B cell (primary cell): ENCODE measurements at regions not wholly inside any gene's neighbourhood (a gene's known extent, or its start where the extent isn't known, plus 50 kb on each side); places are given as distances from the start of the nearest gene placed in this dataset.

Source experiments
- ATAC-seq: fragments of 200-7000 bp; cut with Tn5 transposase; one replicate; pipeline ENCODE4 v1.10.0; 2021; ENCODE audit warnings: low read depth, mild to moderate bottlenecking, moderate number of reproducible peaks, moderate library complexity
- CTCF ChIA-PET: fragments of 350-600 bp; sonication (Branson Sonifier 250); formaldehyde crosslinking; loops from one replicate; lab custom pipeline; 2021; ENCODE audit warnings: antibody characterized with exemption, inconsistent platforms; lab: Charles Lee
- POLR2A ChIA-PET: fragments of 350-600 bp; sonication (Branson Sonifier 250); formaldehyde crosslinking; loops from one replicate; lab custom pipeline; 2021; ENCODE audit warnings: antibody characterized with exemption; lab: Charles Lee
- DNase-seq: peaks from one replicate; pipeline ENCODE4 v3.0.0; 2013
- H2AFZ ChIP-seq: 2 replicates; pipeline ENCODE4 v1.6.1; 2012; ENCODE audit warnings: mild to moderate bottlenecking, low read depth, low read length; ENCODE audit not compliant: insufficient read depth, poor library complexity, severe bottlenecking
- H3K27ac ChIP-seq, 2 donors: 1 replicate in 1 of 2; 2 replicates in 1 of 2; pipeline ENCODE4 v1.5.1; 2012 to 2013; ENCODE audit warnings: low read length in 2 of 2, mild to moderate bottlenecking in 2 of 2, moderate library complexity in 1 of 2
- H3K27me3 ChIP-seq, 4 experiments: fragments of 200-600 bp in 1 of 4; sonication (generic) in 1 of 4; replicated peaks in 1 of 4; 1 replicate in 2 of 4; 2 replicates in 2 of 4; pipeline versions ENCODE4 v1.6.1 to v1.7.0; 2013 to 2016; ENCODE audit warnings: low read length in 3 of 4, mild to moderate bottlenecking in 2 of 4, mixed read lengths in 1 of 4, moderate library complexity in 1 of 4; ENCODE audit not compliant: insufficient read depth in 4 of 4, control insufficient read depth in 3 of 4; ENCODE audit errors: control extremely low read depth in 1 of 4
- H3K36me3 ChIP-seq, 2 experiments: replicated peaks in 1 of 2; 1 replicate in 1 of 2; 2 replicates in 1 of 2; pipeline versions ENCODE4 v1.6.1 to v1.7.1; 2013; ENCODE audit warnings: low read length in 1 of 2; ENCODE audit not compliant: insufficient read depth in 2 of 2, control insufficient read depth in 1 of 2; ENCODE audit errors: control extremely low read depth in 1 of 2, extremely low read depth in 1 of 2
- H3K4me1 ChIP-seq, 2 donors: fragments of 200-600 bp in 1 of 2; sonication (generic) in 1 of 2; 1 replicate in 1 of 2; 2 replicates in 1 of 2; pipeline versions ENCODE4 v1.5.1 to v1.6.1; 2013 to 2017; ENCODE audit warnings: low read length in 2 of 2; ENCODE audit not compliant: control insufficient read depth in 2 of 2, insufficient read depth in 2 of 2
- H3K4me2 ChIP-seq: replicated peaks from 2 replicates; pipeline ENCODE3; 2012; ENCODE audit warnings: mild to moderate bottlenecking, low read depth, low read length; ENCODE audit not compliant: poor library complexity, severe bottlenecking
- H3K4me3 ChIP-seq, 5 experiments: fragments of 200-600 bp in 1 of 5; sonication (generic) in 1 of 5; 1 replicate in 3 of 5; 2 replicates in 2 of 5; pipeline versions ENCODE4 v1.5.1 to v1.7.0; 2011 to 2016; ENCODE audit warnings: low read length in 4 of 5, mild to moderate bottlenecking in 4 of 5, low read depth in 2 of 5, control low read depth in 1 of 5, moderate library complexity in 1 of 5; ENCODE audit not compliant: insufficient read depth in 1 of 5; ENCODE audit errors: control extremely low read depth in 1 of 5, extremely low read depth in 1 of 5
- H3K79me2 ChIP-seq: fragments of 200-600 bp; sonication (generic); one replicate; pipeline ENCODE4 v1.6.0; 2016; ENCODE audit warnings: low read length; ENCODE audit not compliant: control insufficient read depth, insufficient read depth
- H3K9ac ChIP-seq: fragments of 200-600 bp; sonication (generic); 2 replicates; pipeline ENCODE4 v1.6.1; 2017; ENCODE audit warnings: mild to moderate bottlenecking, low read length, moderate library complexity
- H3K9me3 ChIP-seq, 3 donors: one replicate each; pipeline versions ENCODE4 v1.6.1 to v1.7.1; 2013; ENCODE audit warnings: low read length in 2 of 3; ENCODE audit not compliant: control insufficient read depth in 2 of 3, insufficient read depth in 1 of 3; ENCODE audit errors: control extremely low read depth in 1 of 3
- H4K20me1 ChIP-seq: 2 replicates; pipeline ENCODE4 v1.6.0; 2012; ENCODE audit warnings: mild to moderate bottlenecking, low read length; ENCODE audit not compliant: insufficient read depth, control insufficient read depth, poor library complexity, severe bottlenecking
- H3K27ac Mint-ChIP-seq: one replicate; pipeline ENCODE4 v1.8.0; 2021; ENCODE audit warnings: mixed read lengths
- H3K27me3 Mint-ChIP-seq: one replicate; pipeline ENCODE4 v1.8.0; 2021; ENCODE audit warnings: mixed read lengths
- H3K4me1 Mint-ChIP-seq: one replicate; pipeline ENCODE4 v1.8.0; 2021; ENCODE audit warnings: mixed read lengths
- H3K4me3 Mint-ChIP-seq: one replicate; pipeline ENCODE4 v1.8.0; 2021; ENCODE audit warnings: mixed read lengths
- H3K9me3 Mint-ChIP-seq: one replicate; pipeline ENCODE4 v1.8.0; 2022; ENCODE audit warnings: mixed read lengths; ENCODE audit not compliant: insufficient read depth
- EZH2 ChIP-seq: IDR thresholded peaks from 2 replicates; pipeline ENCODE4 v1.6.1; 2012; ENCODE audit warnings: borderline replicate concordance, low read depth, mild to moderate bottlenecking, moderate library complexity, low read length; ENCODE audit not compliant: insufficient read depth, poor library complexity, severe bottlenecking
- WGBS: methylation state at CpG from one replicate; pipeline ENCODE4 v1.1.5; 2013; ENCODE audit warnings: missing lambda C conversion rate; ENCODE audit not compliant: insufficient coverage; 5-methylcytosine and 5-hydroxymethylcytosine counted together
- intact Hi-C: fragments of 100-400 bp; cut with micrococcal nuclease; formaldehyde crosslinking; loops from one replicate; pipeline ENCODE4 v1.10.0; 2022
- TF ChIP-seq, protein P1 (sequence below): fragments of 200-600 bp; IDR thresholded peaks from one replicate; pipeline ENCODE4 v1.8.0; 2022; ENCODE audit warnings: antibody characterized with exemption, mild to moderate bottlenecking

DNA sequence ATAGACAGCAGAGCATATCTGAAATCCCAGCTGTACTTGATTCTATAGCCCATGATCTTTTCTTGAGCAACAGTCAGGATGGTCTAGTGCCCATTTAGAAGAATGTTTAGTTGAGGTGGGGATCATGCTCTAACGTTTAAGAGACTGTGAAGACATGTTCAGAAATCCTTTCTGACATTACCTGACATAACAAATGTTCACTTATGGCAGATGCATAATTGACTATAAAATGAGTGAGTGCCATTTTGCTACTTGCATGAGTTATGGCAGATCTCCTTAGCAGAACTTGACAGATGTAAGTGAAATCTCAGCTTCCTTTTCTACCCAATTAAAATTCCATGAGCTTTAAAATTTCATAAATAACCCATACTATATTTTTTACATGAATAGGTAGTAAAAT is 209.5 kb upstream of the MMADHC start:
- H3K4me3 Mint-ChIP-seq, result no peak overlapping the region
- no peak overlapping the region for H3K27ac Mint-ChIP-seq
- Histone ChIP-seq H4K20me1 (no peaks in the 10 kb centered on the region), H3K4me3 (no peak overlapping the region), H3K4me2 (no peak overlapping the region), H3K36me3 (no peaks in the 10 kb centered on the region), H3K9ac (no peak overlapping the region), H3K27ac (no peak overlapping the region), H3K79me2 (no peaks in the 10 kb centered on the region), H3K4me1 (no peaks in the 10 kb centered on the region), H3K9me3 (no peaks in the 10 kb centered on the region), H3K27me3 (no peaks in the 10 kb centered on the region), H2AFZ (no peak overlapping the region)
- no peaks in the 10 kb centered on the region for H3K27me3 Mint-ChIP-seq
- intact Hi-C loops, result no loop called here
- no peak for ATAC-seq
- no peaks in the 10 kb centered on the region for H3K9me3 Mint-ChIP-seq
- TF ChIP-seq EZH2, result no peak
- TF ChIP-seq, protein P1, sequence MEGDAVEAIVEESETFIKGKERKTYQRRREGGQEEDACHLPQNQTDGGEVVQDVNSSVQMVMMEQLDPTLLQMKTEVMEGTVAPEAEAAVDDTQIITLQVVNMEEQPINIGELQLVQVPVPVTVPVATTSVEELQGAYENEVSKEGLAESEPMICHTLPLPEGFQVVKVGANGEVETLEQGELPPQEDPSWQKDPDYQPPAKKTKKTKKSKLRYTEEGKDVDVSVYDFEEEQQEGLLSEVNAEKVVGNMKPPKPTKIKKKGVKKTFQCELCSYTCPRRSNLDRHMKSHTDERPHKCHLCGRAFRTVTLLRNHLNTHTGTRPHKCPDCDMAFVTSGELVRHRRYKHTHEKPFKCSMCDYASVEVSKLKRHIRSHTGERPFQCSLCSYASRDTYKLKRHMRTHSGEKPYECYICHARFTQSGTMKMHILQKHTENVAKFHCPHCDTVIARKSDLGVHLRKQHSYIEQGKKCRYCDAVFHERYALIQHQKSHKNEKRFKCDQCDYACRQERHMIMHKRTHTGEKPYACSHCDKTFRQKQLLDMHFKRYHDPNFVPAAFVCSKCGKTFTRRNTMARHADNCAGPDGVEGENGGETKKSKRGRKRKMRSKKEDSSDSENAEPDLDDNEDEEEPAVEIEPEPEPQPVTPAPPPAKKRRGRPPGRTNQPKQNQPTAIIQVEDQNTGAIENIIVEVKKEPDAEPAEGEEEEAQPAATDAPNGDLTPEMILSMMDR, result no peak
- no peaks in the 10 kb centered on the region for H3K4me1 Mint-ChIP-seq
- POLR2A ChIA-PET, result no interaction called here
- DNase-seq, result no peak
- no CpG with 5 or more reads among the region's 1 CpG for WGBS
- CTCF ChIA-PET, result no interaction called here

GRCh38 chr2:149789549-149789948 is 202.0 kb upstream of the MMADHC start:
- WGBS, result 100% methylated on average over 1 of the region's 3 CpGs
- DNase-seq (no peak), ATAC-seq (no peak)
- no peak overlapping the region for H3K27ac ChIP-seq
- H4K20me1 ChIP-seq, result no peaks in the 10 kb centered on the region
- ChIA-PET CTCF (no interaction called here), POLR2A (no interaction called here)
- no peak overlapping the region for H3K9ac ChIP-seq
- no peak overlapping the region for H3K4me2 ChIP-seq
- H2AFZ ChIP-seq, result no peak overlapping the region
- no peaks in the 10 kb centered on the region for H3K36me3 ChIP-seq
- no peak overlapping the region for H3K4me3 Mint-ChIP-seq
- H3K9me3 ChIP-seq, result peaks cover 0 to 4% (median 2%) of the 10 kb centered on the region in 3 donors
- H3K9me3 Mint-ChIP-seq, result peaks cover 2% of the 10 kb centered on the region
- H3K27ac Mint-ChIP-seq, result no peak overlapping the region
- no peaks in the 10 kb centered on the region for H3K27me3 Mint-ChIP-seq
- no peaks in the 10 kb centered on the region for H3K4me1 Mint-ChIP-seq
- no peak overlapping the region for H3K4me3 ChIP-seq
- no peaks in the 10 kb centered on the region for H3K4me1 ChIP-seq
- intact Hi-C loops, result no loop called here
- no peaks in the 10 kb centered on the region for H3K27me3 ChIP-seq
- TF ChIP-seq, protein P1, result no peak
- no peak for TF ChIP-seq EZH2
- no peaks in the 10 kb centered on the region for H3K79me2 ChIP-seq
